GM23338 (cell line): ENCODE measurements at regions not wholly inside any gene's neighbourhood (a gene's known extent, or its start where the extent isn't known, plus 50 kb on each side); places are given as distances from the start of the nearest gene placed in this dataset.

Experiments
- CTCF ChIP-seq, 2 experiments: fragments of 200-600 bp in 1 of 2; sonication (generic) in 1 of 2; conservative IDR thresholded peaks; 2 replicates each; pipeline versions ENCODE4 v1.5.1 to v1.6.1; 2016 to 2017; ENCODE audit warnings: antibody characterized with exemption in 2 of 2, low read depth in 2 of 2, mild to moderate bottlenecking in 2 of 2, moderate library complexity in 1 of 2
- JUNB ChIP-seq: IDR thresholded peaks from one replicate; pipeline ENCODE4 v1.6.1; 2016; ENCODE audit warnings: antibody characterized with exemption; ENCODE audit not compliant: unreplicated experiment
- POLR2AphosphoS5 ChIP-seq: IDR thresholded peaks from 2 replicates; pipeline ENCODE4 v1.6.1; 2016; ENCODE audit warnings: antibody characterized with exemption, low read depth

GRCh38 chr5:154131817-154132216, 58.7 kb upstream of the GALNT10 start:
- no peak for TF ChIP-seq JUNB
- TF ChIP-seq CTCF (conservative IDR thresholded peaks at IDR 0.05; ENCODE audit: low read depth in 2 of 2), result no peak
- TF ChIP-seq POLR2AphosphoS5, result no peak
